NCI-H69 (cell line): ENCODE measurements at regions not wholly inside any gene's neighbourhood (a gene's known extent, or its start where the extent isn't known, plus 50 kb on each side); places are given as distances from the start of the nearest gene placed in this dataset.
"Not testable (repeated sequence)": the region's sequence is repeated elsewhere in the genome, so short reads cannot be mapped to it uniquely, and the experiment has no call there.

Source experiments
- DNase-seq: peaks from one replicate; lab custom pipeline; 2025; lab: John Stamatoyannopoulos, UW

- DNase-seq, result no peak
Observed at GRCh38 chr18:22739061-22739642, 194.0 kb upstream of the RBBP8 start.

- no peak for DNase-seq
Observed at GRCh38 chr18:22739789-22740188, 193.3 kb upstream of the RBBP8 start.

GRCh38 chr18:22741318-22741717 lies 191.8 kb upstream of the RBBP8 start:
- no peak for DNase-seq

- no peak for DNase-seq
Observed at GRCh38 chr18:22742409-22742808, 190.7 kb upstream of the RBBP8 start.

- DNase-seq, result no peak
Observed at GRCh38 chr18:22745966-22746365, 187.2 kb upstream of the RBBP8 start.

- DNase-seq, result no peak
Observed at GRCh38 chr18:22752014-22752413, 181.1 kb upstream of the RBBP8 start.

- no peak for DNase-seq
Observed at GRCh38 chr18:22753130-22753831, 179.8 kb upstream of the RBBP8 start.

- DNase-seq, result not testable (repeated sequence)
Observed at GRCh38 chr18:22764005-22764404, 169.1 kb upstream of the RBBP8 start.

- no peak for DNase-seq
Observed at GRCh38 chr18:22765896-22766295, 167.2 kb upstream of the RBBP8 start.

GRCh38 chr18:22767653-22768052 lies 165.5 kb upstream of the RBBP8 start:
- no peak for DNase-seq

GRCh38 chr18:22773944-22774343 lies 159.2 kb upstream of the RBBP8 start:
- no peak for DNase-seq

GRCh38 chr18:22778996-22779395 lies 154.1 kb upstream of the RBBP8 start:
- DNase-seq, result no peak

- DNase-seq, result no peak
Observed at GRCh38 chr18:22783245-22783644, 149.9 kb upstream of the RBBP8 start.

GRCh38 chr18:22783662-22784076 lies 149.5 kb upstream of the RBBP8 start:
- no peak for DNase-seq

GRCh38 chr18:22789052-22789451 lies 144.1 kb upstream of the RBBP8 start:
- DNase-seq, result no peak

- DNase-seq, result no peak
Observed at GRCh38 chr18:22789600-22789999, 143.5 kb upstream of the RBBP8 start.

- no peak for DNase-seq
Observed at GRCh38 chr18:22790545-22791309, 142.4 kb upstream of the RBBP8 start.

- DNase-seq, result no peak
Observed at GRCh38 chr18:22791310-22791610, 141.9 kb upstream of the RBBP8 start.

- DNase-seq, result no peak
Observed at GRCh38 chr18:22796113-22796512, 137.0 kb upstream of the RBBP8 start.

GRCh38 chr18:22800551-22800951 lies 132.6 kb upstream of the RBBP8 start:
- DNase-seq, result no peak

GRCh38 chr18:22813648-22814328 lies 119.3 kb upstream of the RBBP8 start:
- peak; percentile 73 for DNase-seq

GRCh38 chr18:22814329-22814703 lies 118.8 kb upstream of the RBBP8 start:
- peak; percentile 50 for DNase-seq
